ENCODE measurements at regions not wholly inside any gene's neighbourhood (a gene's known extent, or its start where the extent isn't known, plus 50 kb on each side); places are given as distances from the start of the nearest gene placed in this dataset.

- TF ChIP-seq CHD7 (IDR thresholded peaks at IDR 0.05; ENCODE audit: insufficient replicate concordance, low read length) (no peak), POLR2AphosphoS5 (IDR thresholded peaks at IDR 0.05; ENCODE audit: low read depth, low read length) (no peak), CTCF (IDR thresholded peaks at IDR 0.05; ENCODE audit: control extremely low read depth in 1 of 3, insufficient read depth in 1 of 3, low read depth in 1 of 3, low read length in 3 of 3) (no peak), RFX5 (IDR thresholded peaks at IDR 0.05; ENCODE audit: borderline replicate concordance, low read depth, low read length) (no peak), SP1 (IDR thresholded peaks at IDR 0.05; ENCODE audit: low read depth, low read length) (no peak), EZH2 (IDR thresholded peaks at IDR 0.05; ENCODE audit: low read depth, low read length, severe bottlenecking) (no peak), MAX (IDR thresholded peaks at IDR 0.05) (no peak), CREB1 (IDR thresholded peaks at IDR 0.05) (no peak), HDAC2 (IDR thresholded peaks at IDR 0.05; ENCODE audit: borderline replicate concordance in 1 of 2, low read depth in 2 of 2, low read length in 2 of 2) (no peak), MAFK (IDR thresholded peaks at IDR 0.05; ENCODE audit: low read depth, low read length) (no peak)
Measured at GRCh38 chr4:162836773-162837172, 329.9 kb downstream of the NAF1 start (continued).

All from H1 (cell line).